BE2C (cell line): ENCODE measurements at regions not wholly inside any gene's neighbourhood (a gene's known extent, or its start where the extent isn't known, plus 50 kb on each side); places are given as distances from the start of the nearest gene placed in this dataset.
A peak's percentile ranks its signal among the peaks of the same experiment; 100 is the strongest.

ENCODE experiments used
- DNase-seq: peaks from one replicate; pipeline ENCODE4 v3.0.0-alpha.2; 2020
- H3K27me3 ChIP-seq: fragments of 250-450 bp; sonication (Bioruptor Pico); 2 replicates; pipeline ENCODE4 v1.5.1; 2020; ENCODE audit warnings: mild to moderate bottlenecking
- H3K36me3 ChIP-seq: fragments of 250-450 bp; sonication (Bioruptor Pico); 2 replicates; pipeline ENCODE4 v1.5.1; 2020; ENCODE audit warnings: mild to moderate bottlenecking
- H3K4me1 ChIP-seq: fragments of 250-450 bp; sonication (Bioruptor Pico); 2 replicates; pipeline ENCODE4 v1.5.1; 2020
- H3K4me3 ChIP-seq: 2 replicates; pipeline ENCODE4 v1.5.1; 2011; ENCODE audit warnings: low read depth, low read length
- H3K9me3 ChIP-seq: fragments of 250-450 bp; sonication (Bioruptor Pico); 2 replicates; pipeline ENCODE4 v1.5.1; 2020
- TF ChIP-seq, protein P1 (sequence below): IDR thresholded peaks from 2 replicates; pipeline ENCODE4 v1.5.1; 2012; ENCODE audit warnings: mild to moderate bottlenecking, low read depth, low read length

DNA sequence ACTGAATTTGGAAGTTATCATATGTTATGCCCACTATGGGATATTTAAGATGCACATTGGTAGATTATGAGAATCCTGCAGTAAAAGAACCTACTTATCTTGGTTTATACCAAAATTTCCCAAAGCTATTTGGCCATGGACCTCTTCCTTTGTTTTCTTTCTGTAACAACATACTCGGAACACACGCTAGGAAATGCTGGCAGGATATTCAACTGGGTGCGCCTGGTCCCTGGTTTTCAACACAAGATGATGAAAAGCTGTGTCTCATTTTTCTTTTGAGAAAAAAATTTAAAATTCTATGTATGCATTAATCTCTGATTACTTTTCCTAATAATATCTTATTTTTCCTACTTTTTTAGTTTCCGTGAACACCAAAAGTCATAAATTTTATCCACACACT is 128.5 kb upstream of the NRP1 start:
- H3K4me1 ChIP-seq = no peaks in the 10 kb centered on the region
- no peaks in the 10 kb centered on the region for H3K27me3 ChIP-seq
- TF ChIP-seq, protein P1, sequence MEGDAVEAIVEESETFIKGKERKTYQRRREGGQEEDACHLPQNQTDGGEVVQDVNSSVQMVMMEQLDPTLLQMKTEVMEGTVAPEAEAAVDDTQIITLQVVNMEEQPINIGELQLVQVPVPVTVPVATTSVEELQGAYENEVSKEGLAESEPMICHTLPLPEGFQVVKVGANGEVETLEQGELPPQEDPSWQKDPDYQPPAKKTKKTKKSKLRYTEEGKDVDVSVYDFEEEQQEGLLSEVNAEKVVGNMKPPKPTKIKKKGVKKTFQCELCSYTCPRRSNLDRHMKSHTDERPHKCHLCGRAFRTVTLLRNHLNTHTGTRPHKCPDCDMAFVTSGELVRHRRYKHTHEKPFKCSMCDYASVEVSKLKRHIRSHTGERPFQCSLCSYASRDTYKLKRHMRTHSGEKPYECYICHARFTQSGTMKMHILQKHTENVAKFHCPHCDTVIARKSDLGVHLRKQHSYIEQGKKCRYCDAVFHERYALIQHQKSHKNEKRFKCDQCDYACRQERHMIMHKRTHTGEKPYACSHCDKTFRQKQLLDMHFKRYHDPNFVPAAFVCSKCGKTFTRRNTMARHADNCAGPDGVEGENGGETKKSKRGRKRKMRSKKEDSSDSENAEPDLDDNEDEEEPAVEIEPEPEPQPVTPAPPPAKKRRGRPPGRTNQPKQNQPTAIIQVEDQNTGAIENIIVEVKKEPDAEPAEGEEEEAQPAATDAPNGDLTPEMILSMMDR = no peak
- no peaks in the 10 kb centered on the region for H3K36me3 ChIP-seq
- no peak overlapping the region for H3K4me3 ChIP-seq
- no peaks in the 10 kb centered on the region for H3K9me3 ChIP-seq
- DNase-seq = no peak

DNA sequence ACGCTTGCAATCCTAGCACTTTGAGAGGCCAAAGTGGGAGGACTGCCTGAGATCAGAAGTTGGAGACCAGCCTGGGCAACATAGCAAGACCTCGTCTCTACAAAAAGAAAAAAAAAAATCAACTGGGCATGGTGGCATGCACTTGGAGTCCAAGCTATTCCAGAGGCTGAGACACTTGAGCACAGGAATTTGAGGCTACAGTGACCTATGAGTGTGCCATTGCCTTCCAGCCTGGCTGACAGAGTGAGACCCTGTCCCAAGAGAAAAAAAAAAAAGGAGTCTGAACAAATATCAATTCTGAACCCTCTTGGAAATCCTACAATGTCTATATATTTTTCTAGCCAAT is 126.8 kb upstream of the NRP1 start:
- no peaks in the 10 kb centered on the region for H3K27me3 ChIP-seq
- DNase-seq = no peak
- no peaks in the 10 kb centered on the region for H3K4me1 ChIP-seq
- no peak overlapping the region for H3K4me3 ChIP-seq
- no peaks in the 10 kb centered on the region for H3K9me3 ChIP-seq
- TF ChIP-seq, protein P1 = no peak
- no peaks in the 10 kb centered on the region for H3K36me3 ChIP-seq

DNA sequence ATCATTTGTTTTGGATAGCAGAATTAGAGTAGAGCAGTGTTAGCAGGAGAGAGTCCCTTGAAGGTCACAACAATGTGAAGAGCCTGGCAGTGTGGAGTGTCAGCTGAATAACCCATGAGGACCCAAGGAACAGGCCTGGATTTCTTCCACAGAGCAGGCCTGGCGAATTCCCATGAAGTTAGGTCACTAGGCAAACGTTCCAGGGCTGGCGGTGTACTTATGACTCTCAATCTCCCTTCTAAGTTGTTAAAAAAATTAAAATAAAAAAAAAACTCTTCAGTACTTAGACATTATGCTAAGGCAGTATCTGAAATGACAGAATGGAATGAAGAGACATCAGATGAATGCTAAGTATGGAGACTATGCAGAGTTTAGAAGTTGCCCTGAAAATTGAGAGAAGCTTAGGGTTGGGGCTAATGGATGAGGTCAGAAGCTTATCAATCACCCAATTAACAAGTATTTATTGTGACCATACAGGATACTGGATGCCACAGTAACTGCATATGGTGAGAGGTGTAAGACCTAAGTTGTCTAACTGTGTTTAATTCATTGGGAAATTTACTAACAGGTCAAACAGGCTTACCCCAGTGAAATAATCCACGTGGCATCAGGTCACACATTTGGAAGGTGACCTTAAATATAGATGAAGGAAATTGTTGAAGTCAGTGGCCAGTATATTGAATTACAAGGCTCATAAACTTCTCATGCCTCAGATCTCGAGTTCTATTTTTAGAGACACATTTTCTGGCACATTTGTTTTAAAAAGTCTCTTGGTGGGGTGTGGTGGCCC is 126.2 kb upstream of the NRP1 start:
- TF ChIP-seq, protein P1 = no peak
- no peak overlapping the region for H3K4me3 ChIP-seq

DNA sequence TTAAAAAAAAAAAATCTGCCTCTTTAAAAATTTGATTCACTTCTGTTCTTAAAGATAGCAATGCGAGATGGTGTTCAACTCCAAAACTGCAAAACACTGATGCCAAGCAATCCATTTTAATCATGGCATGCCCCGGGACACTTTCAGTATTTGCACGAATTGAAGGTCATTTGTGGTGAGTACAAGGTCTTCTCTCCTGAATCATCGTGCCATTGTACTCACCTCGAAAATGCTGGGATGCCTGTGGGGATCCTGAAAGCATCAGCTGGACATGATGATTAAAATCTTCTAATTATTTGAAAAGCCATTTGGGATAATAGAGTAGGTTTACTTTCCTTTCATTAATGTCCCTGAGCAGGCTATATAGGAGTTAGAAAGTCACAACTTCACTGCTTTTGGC is 125.1 kb upstream of the NRP1 start:
- Histone ChIP-seq H3K27me3 (no peaks in the 10 kb centered on the region), H3K4me3 (no peak overlapping the region), H3K4me1 (no peaks in the 10 kb centered on the region), H3K36me3 (no peaks in the 10 kb centered on the region), H3K9me3 (no peaks in the 10 kb centered on the region)
- no peak for DNase-seq
- TF ChIP-seq, protein P1 = no peak

More for the DNA sequence above, 126.2 kb upstream of the NRP1 start:
- DNase-seq = peak; percentile 18
- H3K27me3 ChIP-seq = no peaks in the 10 kb centered on the region
- no peaks in the 10 kb centered on the region for H3K9me3 ChIP-seq
- no peaks in the 10 kb centered on the region for H3K36me3 ChIP-seq
- no peaks in the 10 kb centered on the region for H3K4me1 ChIP-seq

DNA sequence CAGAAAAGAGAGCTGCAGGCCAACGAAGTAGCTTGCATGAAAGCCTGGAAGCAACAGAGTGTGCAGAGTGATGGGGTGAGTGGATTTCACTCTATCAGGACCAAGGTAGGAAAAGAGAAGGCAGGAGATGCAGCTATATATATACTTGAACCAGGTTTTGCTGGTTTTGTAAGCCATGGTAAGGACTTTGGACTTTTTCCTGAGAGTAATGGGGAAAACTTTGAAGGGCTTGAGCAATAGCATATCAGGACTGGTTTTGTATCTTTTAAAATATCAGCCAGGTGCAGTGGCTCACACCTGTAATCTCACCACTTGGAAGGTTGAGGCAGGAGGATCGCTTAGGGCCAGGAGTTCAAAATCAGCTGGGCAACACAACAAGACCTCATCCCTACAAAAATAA is 120.6 kb upstream of the NRP1 start:
- Histone ChIP-seq H3K27me3 (no peaks in the 10 kb centered on the region), H3K4me3 (no peak overlapping the region), H3K9me3 (no peaks in the 10 kb centered on the region), H3K36me3 (no peaks in the 10 kb centered on the region), H3K4me1 (no peaks in the 10 kb centered on the region; the same call in 1 of the 2 replicates)
- TF ChIP-seq, protein P1 = no peak
- no peak for DNase-seq

DNA sequence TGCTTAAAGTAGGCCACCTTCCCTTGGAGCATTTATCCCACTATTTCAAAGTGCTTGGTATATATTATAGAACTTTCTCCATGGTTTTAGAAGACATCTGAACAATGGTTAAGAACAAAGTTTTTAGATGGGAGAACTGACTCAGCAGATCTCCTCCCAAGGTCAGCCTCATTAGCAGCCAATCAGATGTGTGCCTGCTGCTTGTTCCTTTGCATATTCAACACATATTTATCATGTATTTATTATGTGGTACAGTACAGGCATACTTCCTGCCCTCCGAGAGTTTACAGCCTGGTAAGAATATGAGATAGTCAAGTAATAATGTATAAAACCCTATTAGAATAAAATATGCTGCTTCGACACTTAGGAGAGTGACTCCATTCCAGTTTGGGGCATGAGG is 120.1 kb upstream of the NRP1 start:
- Histone ChIP-seq H3K4me1 (no peaks in the 10 kb centered on the region; the same call in 1 of the 2 replicates), H3K4me3 (no peak overlapping the region), H3K27me3 (no peaks in the 10 kb centered on the region), H3K36me3 (no peaks in the 10 kb centered on the region), H3K9me3 (no peaks in the 10 kb centered on the region)
- TF ChIP-seq, protein P1 = no peak
- DNase-seq = no peak
